HG03025 (cell line): ENCODE measurements at regions not wholly inside any gene's neighbourhood (a gene's known extent, or its start where the extent isn't known, plus 50 kb on each side); places are given as distances from the start of the nearest gene placed in this dataset.

Source experiments
- ATAC-seq: cut with Tn5 transposase; IDR thresholded peaks from one replicate; pipeline ENCODE4 v1.9.1; 2021; ENCODE audit warnings: mild to moderate bottlenecking, moderate library complexity; ENCODE audit not compliant: unreplicated experiment, low FRiP score

DNA sequence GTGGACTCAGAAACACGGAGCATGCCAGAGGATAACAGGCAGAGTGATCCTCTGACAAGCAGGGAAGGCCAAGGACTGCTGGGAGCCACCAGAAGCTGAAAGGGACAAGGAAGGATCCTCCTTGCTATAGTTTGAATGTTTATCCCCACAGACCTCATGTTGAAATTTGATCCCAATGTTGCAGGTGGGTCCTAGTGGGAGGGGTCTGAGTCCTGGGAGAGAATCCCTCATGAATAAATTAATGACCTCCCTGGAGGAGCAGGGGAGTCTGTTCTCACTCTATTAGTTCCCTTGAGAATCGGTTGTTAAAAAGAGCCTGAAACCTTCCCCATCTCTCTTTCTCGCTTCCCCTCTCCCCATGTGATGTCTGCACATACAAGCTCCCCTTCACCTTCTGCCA is 124.4 kb downstream of the FBXO15 start:
- ATAC-seq = no peak

DNA sequence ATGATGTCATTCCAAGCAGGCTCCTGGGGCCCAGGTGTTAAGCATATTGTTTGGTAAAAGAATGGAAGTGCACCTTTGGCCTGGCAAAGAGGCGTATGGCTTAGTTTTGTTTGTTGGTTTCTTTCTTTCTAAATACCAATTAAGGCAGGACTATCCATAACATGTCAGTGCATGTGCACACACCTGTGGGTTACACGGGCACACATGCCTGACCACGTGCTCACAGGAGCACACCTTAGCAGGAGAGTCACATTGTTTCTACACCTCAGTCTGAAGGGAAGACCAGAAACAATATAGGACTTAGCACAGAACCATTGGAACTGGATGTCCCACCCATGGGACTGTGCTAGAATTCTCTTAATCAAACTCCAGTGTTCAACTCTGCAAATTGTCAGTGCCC is 127.8 kb downstream of the FBXO15 start:
- ATAC-seq = no peak

DNA sequence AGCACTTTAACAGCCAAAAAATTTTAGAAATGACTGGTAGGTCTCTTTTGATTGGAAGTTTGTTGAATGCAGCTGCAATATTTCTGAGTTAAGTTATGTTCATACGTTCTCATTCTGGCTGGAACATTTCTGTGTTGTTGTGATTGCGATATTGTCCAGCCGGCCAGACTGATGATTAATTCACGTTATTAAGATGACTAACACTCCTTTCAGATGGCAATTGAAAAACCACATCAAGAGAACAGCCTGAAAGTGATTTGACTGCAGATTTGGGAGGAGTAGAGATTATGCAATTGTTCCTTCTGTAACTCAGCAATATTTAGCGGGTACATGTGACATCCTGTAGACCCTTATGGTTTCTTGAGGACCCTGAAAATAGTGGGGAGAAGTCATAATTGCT is 133.7 kb downstream of the FBXO15 start:
- no peak for ATAC-seq

DNA sequence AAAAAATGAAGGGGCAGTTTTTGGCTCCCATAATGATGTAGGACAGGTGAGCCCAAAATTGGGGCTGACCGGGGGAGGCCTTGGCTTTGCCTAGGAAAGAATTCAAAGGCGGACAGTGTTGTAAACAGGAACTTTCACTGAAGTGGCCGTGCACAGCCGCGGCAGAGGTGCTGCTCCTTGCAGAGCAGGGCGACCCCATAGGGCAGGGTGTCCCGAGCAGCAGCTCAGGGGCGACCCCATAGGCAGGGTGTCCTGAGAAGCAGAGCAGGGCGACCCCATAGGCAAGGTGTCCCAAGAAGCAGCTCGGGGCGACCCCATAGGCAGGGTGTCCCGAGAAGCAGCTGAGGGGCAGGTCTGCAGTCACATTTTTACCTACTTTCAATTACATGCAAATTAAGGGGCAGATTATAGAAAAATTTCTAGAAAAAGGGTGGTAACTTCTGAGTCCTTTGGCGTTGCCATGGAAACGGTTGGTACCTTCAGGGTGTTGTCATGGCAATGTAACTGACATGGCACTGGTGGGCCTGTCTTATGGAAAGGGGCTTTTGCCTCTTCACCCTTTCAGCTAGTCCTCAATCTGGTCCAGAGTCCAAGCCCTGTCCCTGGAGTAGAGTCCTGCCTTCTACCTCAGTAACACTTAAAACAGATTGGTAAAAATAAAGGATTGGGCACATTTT is 134.5 kb downstream of the FBXO15 start:
- no peak for ATAC-seq

DNA sequence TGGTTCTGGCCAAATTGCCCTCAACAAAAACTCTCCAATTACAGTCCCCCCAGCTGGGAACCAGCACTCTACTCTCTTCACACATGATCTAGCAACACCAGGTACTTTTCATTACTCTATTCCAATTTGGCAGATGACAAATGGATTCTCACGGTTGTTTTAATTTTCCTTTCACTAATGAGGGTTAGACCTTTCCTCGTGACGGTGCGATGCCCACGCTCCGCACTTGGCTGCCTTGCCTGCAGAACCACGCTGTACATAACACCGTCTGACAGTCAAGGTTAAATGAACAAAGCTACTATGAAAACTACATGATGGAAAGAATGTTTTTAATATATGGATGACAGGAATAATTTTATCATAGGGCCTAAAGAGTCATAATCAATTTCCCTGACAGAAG is 141.5 kb downstream of the FBXO15 start:
- no peak for ATAC-seq

DNA sequence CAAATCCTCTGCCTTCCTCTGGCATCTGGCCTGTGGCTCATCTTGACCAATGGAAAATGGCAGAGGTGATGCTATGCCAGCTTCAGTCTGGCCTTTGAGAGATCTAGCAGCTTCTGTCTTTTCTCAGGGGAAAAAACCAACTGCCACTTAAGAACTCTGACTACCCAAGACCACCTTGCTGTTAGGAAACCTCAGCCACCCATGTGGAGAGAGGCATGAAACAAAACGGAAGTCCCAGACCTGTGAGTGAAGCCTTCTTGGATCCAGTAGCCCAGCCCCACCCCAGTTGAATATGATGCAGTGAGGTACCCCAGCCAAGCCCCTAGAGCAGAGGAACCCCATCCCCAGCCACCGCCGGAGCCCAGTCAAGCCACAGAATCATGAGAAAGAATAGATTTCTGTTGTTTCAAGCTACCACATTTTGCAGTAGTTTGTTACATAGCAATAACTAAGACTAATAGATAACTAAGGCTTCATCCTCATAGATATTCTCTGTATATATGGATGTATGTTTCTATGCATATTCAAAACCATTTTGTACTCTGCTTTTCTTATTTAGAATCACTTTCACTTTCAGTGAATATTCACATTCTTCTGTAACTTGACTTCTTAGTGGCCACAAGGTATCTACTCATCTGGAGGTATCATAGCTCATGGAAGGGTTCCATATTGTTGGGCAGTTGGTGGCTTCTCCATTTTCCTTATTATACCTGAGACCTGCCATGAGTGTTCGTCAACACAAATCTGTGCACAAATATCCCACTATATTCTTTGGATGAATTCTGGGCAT is 142.1 kb downstream of the FBXO15 start:
- ATAC-seq = no peak

DNA sequence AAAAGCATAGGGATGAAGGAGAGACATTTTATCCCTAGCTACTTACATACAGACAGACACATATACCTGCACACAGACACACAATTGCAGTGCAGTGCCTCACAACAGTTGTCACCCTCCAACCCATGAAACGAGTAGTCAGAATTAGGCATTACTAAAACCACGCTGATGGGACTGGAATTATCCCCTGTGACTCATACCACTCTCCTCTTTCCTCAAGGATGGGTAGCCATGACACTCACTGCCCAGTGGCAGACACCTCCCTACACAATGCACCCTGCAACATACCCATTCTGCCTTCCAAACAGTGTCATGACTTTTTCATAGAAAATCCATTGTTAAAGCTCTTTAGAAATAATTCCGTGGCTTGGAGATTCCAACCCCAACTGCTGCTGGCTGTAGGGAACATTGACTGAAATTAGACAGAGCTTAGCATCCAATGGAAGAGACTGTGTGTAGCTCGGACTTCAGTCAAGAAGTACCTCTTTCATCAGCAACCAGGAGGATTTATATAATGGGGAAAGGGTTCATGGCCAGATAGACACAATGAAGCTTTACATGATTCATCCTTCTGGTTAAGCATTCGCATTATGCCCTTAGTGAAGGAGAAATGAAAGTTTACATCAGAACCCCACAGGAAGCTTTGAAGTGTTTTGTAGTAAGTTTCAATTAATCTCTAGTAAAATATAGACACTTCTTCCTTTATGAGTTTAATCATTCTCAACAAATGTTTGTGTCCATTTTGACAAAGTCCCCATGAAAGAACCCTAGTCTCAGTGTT is 155.2 kb downstream of the FBXO15 start:
- ATAC-seq = no peak

DNA sequence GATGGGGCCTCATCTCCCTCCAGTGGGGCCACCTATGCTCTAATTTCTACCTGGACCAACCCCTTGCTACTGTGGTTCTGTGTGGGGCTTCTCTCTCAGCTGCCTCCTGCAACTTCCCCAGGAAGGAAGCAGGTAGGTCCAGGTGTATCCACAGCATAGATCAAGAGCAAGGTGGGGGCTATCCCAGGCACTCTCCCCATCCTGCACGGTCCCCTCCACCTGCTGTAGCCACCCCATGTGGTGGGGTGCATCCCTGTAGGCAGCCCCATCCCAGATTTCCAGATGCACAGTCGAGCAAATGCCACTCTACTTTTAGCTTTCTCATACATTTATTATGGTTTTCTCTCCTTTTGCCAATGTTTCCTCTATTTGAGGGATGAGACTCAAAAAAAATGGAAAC is 156.1 kb downstream of the FBXO15 start:
- no peak for ATAC-seq

DNA sequence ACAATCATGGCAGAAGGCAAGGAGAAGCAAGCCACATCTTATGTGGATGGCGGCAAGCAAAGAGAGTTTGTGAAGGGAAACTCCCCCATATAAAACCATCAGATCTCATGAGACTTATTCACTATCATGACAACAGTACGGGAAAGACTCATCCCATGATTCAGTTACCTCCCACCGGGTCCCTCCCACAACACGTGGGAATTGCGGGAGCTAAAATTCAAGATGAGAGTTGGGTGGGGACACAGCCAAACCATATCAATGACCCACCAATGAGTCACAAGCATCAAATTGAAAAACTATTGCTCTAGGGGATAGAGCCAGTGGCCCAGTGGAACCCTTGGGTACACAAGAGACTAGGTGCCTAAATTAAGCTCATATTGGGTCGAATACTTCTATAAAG is 157.4 kb downstream of the FBXO15 start:
- no peak for ATAC-seq

DNA sequence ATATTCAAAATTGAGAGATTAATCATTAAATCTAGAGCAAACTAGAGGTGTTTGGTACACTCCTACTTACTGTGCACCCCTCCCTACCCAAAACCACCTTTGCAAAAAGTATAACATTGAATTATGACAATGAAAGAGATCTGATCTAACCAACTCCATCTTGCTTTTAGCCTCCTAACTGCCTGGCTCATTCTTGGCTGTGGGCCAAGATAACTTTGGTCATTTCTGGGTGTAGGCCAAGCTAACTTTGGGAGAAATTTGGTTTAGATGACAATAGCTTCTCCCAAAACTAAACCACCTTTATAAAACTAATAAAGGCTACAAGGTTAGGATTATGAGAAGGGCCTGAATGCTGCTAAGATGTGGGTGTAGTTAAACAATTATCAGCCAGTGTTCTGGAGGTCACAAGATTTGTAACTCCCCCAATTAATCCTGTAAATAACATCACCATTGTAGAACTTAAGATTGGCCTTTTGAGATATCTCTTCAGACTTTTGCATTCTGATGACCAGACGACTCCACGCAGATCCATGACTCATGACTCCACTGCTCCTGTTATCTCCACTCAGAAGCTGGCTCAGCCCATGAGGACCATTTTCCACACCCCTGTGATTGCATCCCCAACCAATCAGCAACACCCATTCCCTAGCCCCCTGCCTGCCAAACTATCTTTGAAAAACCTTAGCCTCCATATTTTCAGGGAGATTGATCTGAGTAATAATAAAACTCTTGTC is 160.2 kb downstream of the FBXO15 start:
- ATAC-seq = no peak

DNA sequence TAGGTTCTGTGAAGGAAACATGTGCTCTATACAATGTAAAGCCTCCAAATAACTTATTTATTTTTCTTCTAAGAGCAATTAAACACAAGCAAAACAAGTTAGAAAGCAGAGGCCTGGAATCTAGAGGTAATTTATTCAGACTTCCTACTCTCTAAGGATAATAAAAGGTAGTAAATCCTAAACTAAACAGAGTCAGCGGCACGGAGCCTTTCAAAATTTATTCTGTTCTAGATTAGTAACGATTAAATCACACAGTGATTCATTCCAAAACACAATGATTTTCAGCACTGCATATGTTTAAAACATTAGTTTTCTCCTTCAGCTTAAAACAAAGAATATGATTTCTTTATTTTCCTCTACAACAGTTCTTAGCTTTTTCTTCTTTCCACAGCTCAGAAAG is 160.9 kb downstream of the FBXO15 start:
- no peak for ATAC-seq

DNA sequence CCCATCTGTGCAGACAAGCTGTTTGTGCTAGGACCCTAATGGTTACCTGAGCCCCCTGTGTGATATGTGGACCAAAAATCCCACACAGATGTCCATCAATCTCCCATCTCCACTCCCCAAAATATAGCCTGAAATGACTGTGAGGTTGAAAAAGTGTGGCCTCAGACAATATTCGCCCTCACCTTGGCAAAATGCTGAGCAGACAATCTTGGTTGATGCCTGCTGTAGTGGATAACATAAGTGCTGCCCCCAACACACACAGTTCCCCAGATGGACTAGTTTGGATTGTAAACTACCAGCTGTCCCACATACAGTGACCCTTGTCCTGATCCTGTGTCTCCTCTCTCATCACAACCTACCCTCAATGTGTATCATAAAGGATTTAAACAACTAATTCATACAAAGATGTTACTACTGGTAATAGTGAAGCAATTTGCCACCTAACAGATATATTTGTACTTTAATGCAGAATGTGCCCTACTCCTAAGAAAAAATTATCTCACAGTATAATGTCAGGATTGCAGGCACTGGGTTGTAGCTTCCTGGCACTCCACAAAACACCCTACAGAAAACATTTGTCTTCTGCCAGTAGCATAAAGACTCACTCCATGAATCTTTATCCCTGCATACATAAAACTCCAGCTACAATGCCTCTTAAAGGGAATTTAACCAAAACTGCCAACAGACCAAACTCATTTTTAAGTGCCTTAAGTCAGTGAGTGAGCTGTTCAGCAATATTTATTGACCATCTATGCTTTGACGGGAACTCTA is 161.6 kb downstream of the FBXO15 start:
- no peak for ATAC-seq

DNA sequence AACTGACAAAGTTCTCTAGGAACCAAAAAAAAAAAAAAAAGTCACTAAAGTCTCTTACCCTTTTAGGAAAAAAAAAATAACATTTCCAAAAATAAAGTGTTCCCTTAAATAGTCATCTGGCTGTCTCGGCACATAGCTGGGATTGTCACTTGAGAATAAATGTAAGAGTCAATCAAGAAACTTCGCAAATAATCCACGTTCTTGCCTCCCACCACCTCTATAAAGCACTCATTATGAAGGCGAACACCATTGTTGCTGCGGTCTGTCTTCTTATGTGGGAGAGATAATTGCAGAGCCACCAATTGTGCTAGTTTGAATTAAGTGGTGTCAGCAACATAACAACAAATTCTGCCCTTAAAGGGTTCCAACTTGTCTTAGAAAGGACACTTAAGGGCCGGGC is 163.7 kb downstream of the FBXO15 start:
- ATAC-seq = no peak

DNA sequence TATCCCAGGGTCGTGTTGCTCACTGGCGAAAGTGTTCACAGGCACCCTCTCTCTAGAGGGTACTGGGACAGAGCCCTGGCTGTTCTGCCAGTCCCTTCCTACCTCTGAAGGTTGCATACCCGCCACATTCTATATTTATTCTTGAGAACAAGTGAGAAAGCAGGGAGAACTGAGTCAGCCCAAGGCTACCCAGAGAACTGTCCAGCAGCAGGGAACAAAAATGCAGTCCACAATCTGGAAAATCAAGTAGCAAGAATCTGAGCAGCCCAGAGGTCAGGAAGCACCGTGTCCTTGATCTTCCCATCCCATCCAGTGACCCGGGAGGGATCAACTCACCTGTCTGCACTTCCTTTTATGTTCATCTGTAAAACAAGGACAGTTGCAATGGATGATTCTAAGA is 164.1 kb downstream of the FBXO15 start:
- no peak for ATAC-seq

DNA sequence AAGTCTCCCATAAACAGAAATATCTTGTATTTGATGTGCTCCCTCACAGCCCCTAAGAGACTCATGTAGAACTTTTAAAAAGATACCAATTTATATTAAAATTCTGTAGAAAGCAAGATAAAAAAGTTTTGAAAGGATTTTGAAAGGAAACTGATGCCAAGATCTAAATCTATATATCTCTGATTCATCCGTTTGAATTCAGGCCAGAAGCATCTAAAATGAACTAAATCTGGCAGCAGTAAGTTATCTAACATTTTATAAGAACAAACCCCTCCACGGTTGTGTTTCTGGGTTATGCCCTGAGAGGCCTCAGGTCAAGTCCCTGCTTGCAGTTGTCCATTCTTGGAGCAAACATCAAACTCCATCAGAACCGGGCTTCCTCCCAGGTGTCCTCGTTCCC is 165.8 kb downstream of the FBXO15 start:
- ATAC-seq = no peak

DNA sequence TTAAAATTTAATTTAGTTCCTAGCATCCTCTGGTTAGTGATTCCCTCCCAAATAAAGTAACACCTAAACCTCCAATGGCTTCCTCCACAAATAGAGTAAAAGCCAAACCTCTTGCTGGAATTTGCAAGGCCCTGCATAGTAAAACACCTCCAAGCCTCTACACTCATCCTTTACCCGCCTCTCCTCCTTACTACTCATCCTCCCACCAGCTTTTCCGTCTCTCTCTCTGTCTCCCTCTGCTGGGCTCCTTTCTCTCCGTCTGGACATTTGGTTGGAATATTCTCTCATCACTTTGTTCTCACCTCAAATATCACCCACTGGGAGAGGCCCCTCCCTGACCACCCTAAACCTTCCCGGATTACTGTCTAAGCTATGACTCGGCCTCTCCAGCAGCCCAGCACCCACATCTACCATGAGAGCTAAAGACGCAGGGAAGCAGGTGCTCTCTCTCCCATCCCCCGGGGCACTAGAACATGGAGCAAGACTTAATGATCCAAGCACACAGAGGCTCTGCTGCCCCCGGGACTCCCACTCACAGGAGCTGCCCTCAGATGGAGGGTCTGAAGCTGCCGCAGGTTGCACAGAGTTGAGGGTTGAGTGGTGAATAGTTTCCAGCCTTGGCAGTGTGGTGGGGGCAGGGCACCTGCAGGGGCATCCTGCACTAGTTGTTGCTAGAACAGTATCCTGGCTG is 167.2 kb downstream of the FBXO15 start:
- no peak for ATAC-seq

DNA sequence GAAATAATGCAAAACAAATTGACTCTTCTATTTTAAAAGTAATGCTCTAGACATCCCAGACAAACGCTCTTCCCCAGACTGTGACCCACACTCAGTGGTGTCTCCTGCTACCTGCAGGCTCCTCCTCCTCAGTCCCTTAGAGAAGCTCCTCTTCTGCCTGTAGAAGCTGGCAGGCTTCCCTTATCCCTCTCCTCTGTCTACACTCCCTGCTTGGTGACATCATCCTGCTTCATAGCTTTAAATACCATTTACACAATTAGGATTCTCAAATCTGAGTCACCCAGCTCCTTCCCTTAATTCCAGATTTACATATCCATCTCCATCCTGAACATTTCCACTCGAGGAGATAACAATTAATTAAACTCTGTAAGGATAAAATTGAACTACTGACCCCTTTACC is 167.9 kb downstream of the FBXO15 start:
- no peak for ATAC-seq

DNA sequence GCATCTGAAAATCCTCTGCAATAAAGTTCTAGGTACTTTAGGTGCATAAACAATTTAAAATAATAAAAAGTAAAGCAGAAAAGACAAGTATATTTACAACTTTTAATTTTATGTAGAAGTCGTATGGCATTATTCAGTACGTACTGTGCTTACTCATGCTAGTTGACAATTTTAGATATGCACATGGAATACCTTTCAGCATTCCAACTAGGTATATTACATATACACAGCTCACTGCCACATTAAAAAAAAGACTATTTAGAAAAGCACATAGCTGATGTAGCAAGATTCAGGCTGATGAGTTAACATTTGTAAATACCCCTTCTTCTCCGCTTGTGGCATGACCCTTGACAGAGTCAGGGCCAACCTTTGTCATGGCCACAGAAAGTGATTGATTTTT is 171.2 kb downstream of the FBXO15 start:
- ATAC-seq = no peak

DNA sequence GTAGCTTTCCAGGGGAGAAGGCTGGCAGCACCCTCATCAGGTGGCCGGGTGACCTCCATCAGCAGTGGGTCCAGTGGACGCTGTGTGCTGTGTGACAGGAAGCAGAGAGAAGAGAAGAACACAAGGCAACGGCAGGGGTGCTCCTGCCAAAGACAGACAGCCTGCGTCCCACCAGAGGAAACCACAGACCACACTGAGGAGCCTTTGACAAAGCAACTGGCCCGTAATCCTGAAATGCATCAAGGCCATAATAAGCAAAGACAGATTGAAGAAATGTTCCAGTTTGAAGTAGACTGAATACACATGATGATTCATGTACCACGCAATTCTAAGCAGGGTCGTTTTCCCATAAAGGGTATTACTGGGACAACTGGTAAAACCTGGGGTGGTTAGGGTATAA is 172.4 kb downstream of the FBXO15 start:
- no peak for ATAC-seq

DNA sequence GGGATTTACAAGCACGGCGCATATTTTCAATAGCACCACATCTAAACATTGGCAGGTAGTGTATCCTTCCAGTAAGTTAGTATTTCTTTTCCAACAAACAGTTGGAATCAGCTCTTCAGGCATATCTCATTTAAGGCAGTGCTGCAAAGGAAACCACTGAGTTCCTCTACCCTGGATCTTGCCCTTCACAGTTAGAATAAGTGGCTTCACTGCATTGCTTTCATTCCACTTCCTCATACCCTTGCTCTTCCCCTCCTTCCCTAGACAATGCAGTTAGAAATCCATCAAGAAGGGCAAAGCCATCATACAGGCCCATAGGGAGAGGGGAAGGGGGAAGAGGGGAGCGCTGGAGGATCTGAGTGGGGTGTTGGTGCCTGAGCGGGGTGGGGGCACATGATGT is 173.7 kb downstream of the FBXO15 start:
- no peak for ATAC-seq
